HUES64 (cell line): ENCODE measurements at regions not wholly inside any gene's neighbourhood (a gene's known extent, or its start where the extent isn't known, plus 50 kb on each side); places are given as distances from the start of the nearest gene placed in this dataset.

ENCODE experiments used
- H3K27ac ChIP-seq: 2 replicates; pipeline ENCODE4 v1.7.0; 2013; ENCODE audit warnings: low read depth, low read length, inconsistent platforms
- H3K27me3 ChIP-seq: 2 replicates; pipeline ENCODE4 v1.6.1; 2013; ENCODE audit warnings: mild to moderate bottlenecking, low read length; ENCODE audit not compliant: insufficient read depth
- H3K36me3 ChIP-seq: 2 replicates; pipeline ENCODE4 v1.6.1; 2013; ENCODE audit warnings: mild to moderate bottlenecking, low read length; ENCODE audit not compliant: insufficient read depth
- H3K4me1 ChIP-seq: 2 replicates; pipeline ENCODE4 v1.6.1; 2013; ENCODE audit warnings: mild to moderate bottlenecking, low read length, moderate library complexity; ENCODE audit not compliant: insufficient read depth
- H3K4me3 ChIP-seq: 2 replicates; pipeline ENCODE4 v1.5.1; 2013; ENCODE audit warnings: mild to moderate bottlenecking, low read length, moderate library complexity
- H3K9ac ChIP-seq: 2 replicates; pipeline ENCODE4 v1.6.1; 2013; ENCODE audit warnings: mild to moderate bottlenecking, low read depth, low read length
- H3K9me3 ChIP-seq: 2 replicates; pipeline ENCODE4 v1.6.1; 2013; ENCODE audit warnings: low read depth, low read length; ENCODE audit not compliant: insufficient read depth
- WGBS: fragments of 150-250, 120-280 bp; methylation state at CpG from one replicate; pipeline ENCODE4 v1.1.7; 2013; ENCODE audit warnings: missing lambda C conversion rate; 5-methylcytosine and 5-hydroxymethylcytosine counted together

GRCh38 chr1:208962867-208963266, 620.6 kb upstream of the CAMK1G start:
- no peak overlapping the region for H3K27ac ChIP-seq
- no peaks in the 10 kb centered on the region for H3K36me3 ChIP-seq
- no peaks in the 10 kb centered on the region for H3K27me3 ChIP-seq
- H3K9me3 ChIP-seq: peaks cover 28% of the 10 kb centered on the region
- no peak overlapping the region for H3K9ac ChIP-seq
- no peaks in the 10 kb centered on the region for H3K4me1 ChIP-seq
- no peak overlapping the region for H3K4me3 ChIP-seq

GRCh38 chr1:208965351-208965750, 618.2 kb upstream of the CAMK1G start:
- H3K4me3 ChIP-seq: no peak overlapping the region
- H3K9ac ChIP-seq: no peak overlapping the region
- H3K27ac ChIP-seq: no peak overlapping the region
- H3K36me3 ChIP-seq: no peaks in the 10 kb centered on the region
- H3K27me3 ChIP-seq: no peaks in the 10 kb centered on the region
- H3K9me3 ChIP-seq: peaks cover 4% of the 10 kb centered on the region; the same call in 1 of the 2 replicates
- H3K4me1 ChIP-seq: no peaks in the 10 kb centered on the region

GRCh38 chr1:208967334-208967733, 616.2 kb upstream of the CAMK1G start:
- H3K4me1 ChIP-seq: no peaks in the 10 kb centered on the region
- no peak overlapping the region for H3K9ac ChIP-seq
- no peak overlapping the region for H3K27ac ChIP-seq
- no peak overlapping the region for H3K4me3 ChIP-seq
- H3K9me3 ChIP-seq: no peaks in the 10 kb centered on the region
- H3K36me3 ChIP-seq: no peaks in the 10 kb centered on the region
- 94% methylated on average over 4 of the region's 4 CpGs for WGBS
- H3K27me3 ChIP-seq: no peaks in the 10 kb centered on the region

GRCh38 chr1:208974717-208975116, 608.8 kb upstream of the CAMK1G start:
- H3K4me1 ChIP-seq: no peaks in the 10 kb centered on the region
- H3K9ac ChIP-seq: no peak overlapping the region
- 98% methylated on average over 4 of the region's 4 CpGs for WGBS
- H3K27ac ChIP-seq: no peak overlapping the region
- H3K4me3 ChIP-seq: no peak overlapping the region
- H3K27me3 ChIP-seq: no peaks in the 10 kb centered on the region
- H3K36me3 ChIP-seq: no peaks in the 10 kb centered on the region
- H3K9me3 ChIP-seq: no peaks in the 10 kb centered on the region

- no peaks in the 10 kb centered on the region for H3K36me3 ChIP-seq
- no peak overlapping the region for H3K27ac ChIP-seq
- WGBS: 92% methylated on average over 2 of the region's 2 CpGs
- no peaks in the 10 kb centered on the region for H3K4me1 ChIP-seq
- H3K9me3 ChIP-seq: no peaks in the 10 kb centered on the region
- no peak overlapping the region for H3K9ac ChIP-seq
- H3K4me3 ChIP-seq: no peak overlapping the region
- no peaks in the 10 kb centered on the region for H3K27me3 ChIP-seq
Measured at GRCh38 chr1:208975456-208975855, 608.1 kb upstream of the CAMK1G start.

- Histone ChIP-seq H3K27ac (no peak overlapping the region), H3K4me1 (no peaks in the 10 kb centered on the region), H3K27me3 (no peaks in the 10 kb centered on the region), H3K9ac (no peak overlapping the region), H3K36me3 (no peaks in the 10 kb centered on the region), H3K4me3 (no peak overlapping the region), H3K9me3 (no peaks in the 10 kb centered on the region)
Measured at GRCh38 chr1:208977012-208977411, 606.5 kb upstream of the CAMK1G start.

GRCh38 chr1:208977638-208978256, 605.8 kb upstream of the CAMK1G start:
- Histone ChIP-seq H3K36me3 (no peaks in the 10 kb centered on the region), H3K4me3 (no peak overlapping the region), H3K27me3 (no peaks in the 10 kb centered on the region), H3K9ac (no peak overlapping the region), H3K27ac (no peak overlapping the region), H3K4me1 (no peaks in the 10 kb centered on the region), H3K9me3 (no peaks in the 10 kb centered on the region)
- 89% methylated on average over 3 of the region's 3 CpGs for WGBS

- Histone ChIP-seq H3K9ac (no peak overlapping the region), H3K4me1 (no peaks in the 10 kb centered on the region), H3K27ac (no peak overlapping the region), H3K27me3 (no peaks in the 10 kb centered on the region), H3K36me3 (no peaks in the 10 kb centered on the region), H3K9me3 (no peaks in the 10 kb centered on the region), H3K4me3 (no peak overlapping the region)
- WGBS: 94% methylated on average over 1 of the region's 1 CpG
Measured at GRCh38 chr1:208979776-208980175, 603.7 kb upstream of the CAMK1G start.

GRCh38 chr1:208980605-208981004, 602.9 kb upstream of the CAMK1G start:
- no peaks in the 10 kb centered on the region for H3K4me1 ChIP-seq
- H3K4me3 ChIP-seq: no peak overlapping the region
- no peaks in the 10 kb centered on the region for H3K36me3 ChIP-seq
- H3K9ac ChIP-seq: no peak overlapping the region
- H3K27me3 ChIP-seq: no peaks in the 10 kb centered on the region
- no peaks in the 10 kb centered on the region for H3K9me3 ChIP-seq
- no peak overlapping the region for H3K27ac ChIP-seq
- WGBS: 100% methylated on average over 1 of the region's 1 CpG

- no peaks in the 10 kb centered on the region for H3K27me3 ChIP-seq
- H3K9ac ChIP-seq: no peak overlapping the region
- H3K4me1 ChIP-seq: no peaks in the 10 kb centered on the region
- no peaks in the 10 kb centered on the region for H3K9me3 ChIP-seq
- no peaks in the 10 kb centered on the region for H3K36me3 ChIP-seq
- no peak overlapping the region for H3K4me3 ChIP-seq
- H3K27ac ChIP-seq: no peak overlapping the region
- no CpG with 5 or more reads among the region's 1 CpG for WGBS
Measured at GRCh38 chr1:208985231-208985630, 598.3 kb upstream of the CAMK1G start.

- H3K4me1 ChIP-seq: no peaks in the 10 kb centered on the region
- H3K36me3 ChIP-seq: no peaks in the 10 kb centered on the region
- H3K27ac ChIP-seq: no peak overlapping the region
- H3K9ac ChIP-seq: no peak overlapping the region
- peaks cover 12% of the 10 kb centered on the region; the same call in 1 of the 2 replicates for H3K9me3 ChIP-seq
- 86% methylated on average over 3 of the region's 3 CpGs for WGBS
- no peaks in the 10 kb centered on the region for H3K27me3 ChIP-seq
- H3K4me3 ChIP-seq: no peak overlapping the region
Measured at GRCh38 chr1:208988811-208989222, 594.7 kb upstream of the CAMK1G start.

GRCh38 chr1:208990456-208990855, 593.1 kb upstream of the CAMK1G start:
- WGBS: 93% methylated on average over 1 of the region's 2 CpGs
- no peak overlapping the region for H3K9ac ChIP-seq

More at GRCh38 chr1:208990456-208990855, 593.1 kb upstream of the CAMK1G start:
- H3K36me3 ChIP-seq: no peaks in the 10 kb centered on the region
- no peaks in the 10 kb centered on the region for H3K4me1 ChIP-seq
- H3K4me3 ChIP-seq: no peak overlapping the region
- no peak overlapping the region for H3K27ac ChIP-seq
- H3K9me3 ChIP-seq: peaks cover 12% of the 10 kb centered on the region; the same call in 1 of the 2 replicates
- H3K27me3 ChIP-seq: no peaks in the 10 kb centered on the region
